C4-2B (cell line): ENCODE measurements at regions not wholly inside any gene's neighbourhood (a gene's known extent, or its start where the extent isn't known, plus 50 kb on each side); places are given as distances from the start of the nearest gene placed in this dataset.

Experiments used
- H3K27ac ChIP-seq: fragments of 450-650 bp; 2 replicates; pipeline ENCODE4 v1.5.1; 2017
- CTCF ChIP-seq: fragments of 450-650 bp; conservative IDR thresholded peaks from 2 replicates; pipeline ENCODE4 v1.5.1; 2017; ENCODE audit warnings: mild to moderate bottlenecking
- ZFX ChIP-seq: fragments of 450-650 bp; IDR thresholded peaks from 2 replicates; pipeline ENCODE4 v1.6.1; 2017

GRCh38 chr19:30091456-30091855 is 149.4 kb downstream of the URI1 start:
- H3K27ac ChIP-seq, result no peak overlapping the region
- TF ChIP-seq CTCF (no peak), ZFX (no peak)

- no peak overlapping the region for H3K27ac ChIP-seq
- TF ChIP-seq ZFX, result no peak
- no peak for TF ChIP-seq CTCF
Observed at GRCh38 chr19:30091856-30092255, 149.8 kb downstream of the URI1 start.

- H3K27ac ChIP-seq, result no peak overlapping the region
- TF ChIP-seq ZFX, result no peak
- TF ChIP-seq CTCF, result no peak
Observed at GRCh38 chr19:30092721-30093569, 150.9 kb downstream of the URI1 start.

GRCh38 chr19:30093966-30094755 is 152.1 kb downstream of the URI1 start:
- H3K27ac ChIP-seq, result no peak overlapping the region
- no peak for TF ChIP-seq ZFX
- TF ChIP-seq CTCF, result no peak

- no peak for TF ChIP-seq ZFX
- TF ChIP-seq CTCF, result no peak
- no peak overlapping the region for H3K27ac ChIP-seq
Observed at GRCh38 chr19:30094756-30095140, 152.7 kb downstream of the URI1 start.

GRCh38 chr19:30095171-30095570 is 153.1 kb downstream of the URI1 start:
- no peak overlapping the region for H3K27ac ChIP-seq
- TF ChIP-seq ZFX (no peak), CTCF (no peak)
